ENCODE measurements at regions not wholly inside any gene's neighbourhood (a gene's known extent, or its start where the extent isn't known, plus 50 kb on each side); places are given as distances from the start of the nearest gene placed in this dataset.

DNA sequence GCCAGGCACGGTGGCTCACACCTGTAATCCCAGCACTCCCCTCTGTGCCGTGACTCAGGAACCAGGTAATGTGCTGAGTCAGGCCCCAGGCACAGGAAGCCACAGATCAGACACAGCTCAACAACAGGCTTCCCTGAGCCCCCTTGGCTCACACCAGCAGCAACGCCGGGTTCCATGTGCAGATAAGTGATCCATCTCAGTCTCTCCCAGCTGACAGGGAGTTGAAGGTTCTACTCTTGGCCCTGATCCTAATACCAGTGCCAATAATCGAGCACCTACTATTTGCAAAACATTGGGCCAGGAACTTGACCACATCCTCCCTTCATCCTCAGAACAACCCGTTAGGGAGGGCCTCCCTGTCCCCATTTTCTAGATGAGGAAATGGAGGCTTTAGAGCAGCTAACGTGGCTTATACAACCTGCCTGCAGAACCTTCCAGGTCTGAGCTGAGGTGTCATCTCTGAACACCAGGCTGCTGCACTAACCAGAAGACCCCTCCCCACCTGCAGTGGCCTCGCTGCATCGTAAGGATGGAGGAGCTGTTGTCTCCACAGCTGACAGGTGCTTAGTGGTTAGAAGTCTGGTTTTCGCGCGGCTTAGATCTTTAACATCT is 64.8 kb upstream of the AMZ2 start:
- Histone ChIP-seq H3K4me3 (ENCODE audit: low read depth, low read length) (no peak overlapping the region), H3K36me3 (ENCODE audit: control insufficient read depth, insufficient read depth, low read length) (no peaks in the 10 kb centered on the region)

GRCh38 chr17:68184141-68184571 is 63.7 kb upstream of the AMZ2 start:
- Histone ChIP-seq H3K4me2 (ENCODE audit: low read length) (no peak overlapping the region), H3K9me3 (ENCODE audit: control insufficient read depth, low read length) (no peaks in the 10 kb centered on the region), H3K9ac (no peak overlapping the region), H3K27ac (no peak overlapping the region), H3K4me3 (ENCODE audit: low read depth, low read length) (no peak overlapping the region), H3K4me1 (no peaks in the 10 kb centered on the region), H2AFZ (no peak overlapping the region), H3K79me2 (no peaks in the 10 kb centered on the region), H3K27me3 (ENCODE audit: control insufficient read depth, insufficient read depth, low read length) (no peaks in the 10 kb centered on the region), H3K36me3 (ENCODE audit: control insufficient read depth, insufficient read depth, low read length) (no peaks in the 10 kb centered on the region)
- TF ChIP-seq CTCF (IDR thresholded peaks at IDR 0.05): no peak

More for the DNA sequence above, 64.8 kb upstream of the AMZ2 start:
- Histone ChIP-seq H2AFZ (no peak overlapping the region), H3K4me2 (ENCODE audit: low read length) (no peak overlapping the region), H3K4me1 (no peaks in the 10 kb centered on the region), H3K9ac (no peak overlapping the region), H3K79me2 (no peaks in the 10 kb centered on the region), H3K27ac (no peak overlapping the region), H3K9me3 (ENCODE audit: control insufficient read depth, low read length) (no peaks in the 10 kb centered on the region), H3K27me3 (ENCODE audit: control insufficient read depth, insufficient read depth, low read length) (no peaks in the 10 kb centered on the region)
- TF ChIP-seq CTCF (IDR thresholded peaks at IDR 0.05): no peak

- TF ChIP-seq CTCF (IDR thresholded peaks at IDR 0.05): no peak
- Histone ChIP-seq H3K27me3 (ENCODE audit: control insufficient read depth, insufficient read depth, low read length) (no peaks in the 10 kb centered on the region), H3K9ac (no peak overlapping the region), H2AFZ (no peak overlapping the region), H3K4me3 (ENCODE audit: low read depth, low read length) (no peak overlapping the region), H3K36me3 (ENCODE audit: control insufficient read depth, insufficient read depth, low read length) (no peaks in the 10 kb centered on the region), H3K27ac (no peak overlapping the region), H3K79me2 (no peaks in the 10 kb centered on the region), H3K4me2 (ENCODE audit: low read length) (no peak overlapping the region), H3K9me3 (ENCODE audit: control insufficient read depth, low read length) (no peaks in the 10 kb centered on the region), H3K4me1 (no peaks in the 10 kb centered on the region)
Observed at GRCh38 chr17:68184816-68185436, 62.9 kb upstream of the AMZ2 start.

GRCh38 chr17:68185820-68186219 is 62.0 kb upstream of the AMZ2 start:
- H3K4me1 ChIP-seq: no peaks in the 10 kb centered on the region
- H3K4me2 ChIP-seq (ENCODE audit: low read length): no peak overlapping the region
- no peak overlapping the region for H3K4me3 ChIP-seq (ENCODE audit: low read depth, low read length)

More at GRCh38 chr17:68185820-68186219, 62.0 kb upstream of the AMZ2 start:
- H3K9ac ChIP-seq: no peak overlapping the region
- no peaks in the 10 kb centered on the region for H3K79me2 ChIP-seq
- no peaks in the 10 kb centered on the region for H3K36me3 ChIP-seq (ENCODE audit: control insufficient read depth, insufficient read depth, low read length)
- no peak overlapping the region for H2AFZ ChIP-seq
- TF ChIP-seq CTCF (IDR thresholded peaks at IDR 0.05): no peak
- H3K27me3 ChIP-seq (ENCODE audit: control insufficient read depth, insufficient read depth, low read length): no peaks in the 10 kb centered on the region
- H3K9me3 ChIP-seq (ENCODE audit: control insufficient read depth, low read length): no peaks in the 10 kb centered on the region
- no peak overlapping the region for H3K27ac ChIP-seq
